Activated T-helper 9 cell treated with anti-CD3 and anti-CD28 coated beads, Interleukin-2, amount 50 U/mL, for 16 hours (primary cell): ENCODE measurements at regions not wholly inside any gene's neighbourhood (a gene's known extent, or its start where the extent isn't known, plus 50 kb on each side); places are given as distances from the start of the nearest gene placed in this dataset.
A peak's percentile ranks its signal among the peaks of the same experiment; 100 is the strongest.
"Not testable (repeated sequence)": the region's sequence is repeated elsewhere in the genome, so short reads cannot be mapped to it uniquely, and the experiment has no call there.

ENCODE experiments used
- DNase-seq: peaks from one replicate; pipeline ENCODE4 v3.0.0-alpha.2; 2020; ENCODE audit warnings: low read depth

DNA sequence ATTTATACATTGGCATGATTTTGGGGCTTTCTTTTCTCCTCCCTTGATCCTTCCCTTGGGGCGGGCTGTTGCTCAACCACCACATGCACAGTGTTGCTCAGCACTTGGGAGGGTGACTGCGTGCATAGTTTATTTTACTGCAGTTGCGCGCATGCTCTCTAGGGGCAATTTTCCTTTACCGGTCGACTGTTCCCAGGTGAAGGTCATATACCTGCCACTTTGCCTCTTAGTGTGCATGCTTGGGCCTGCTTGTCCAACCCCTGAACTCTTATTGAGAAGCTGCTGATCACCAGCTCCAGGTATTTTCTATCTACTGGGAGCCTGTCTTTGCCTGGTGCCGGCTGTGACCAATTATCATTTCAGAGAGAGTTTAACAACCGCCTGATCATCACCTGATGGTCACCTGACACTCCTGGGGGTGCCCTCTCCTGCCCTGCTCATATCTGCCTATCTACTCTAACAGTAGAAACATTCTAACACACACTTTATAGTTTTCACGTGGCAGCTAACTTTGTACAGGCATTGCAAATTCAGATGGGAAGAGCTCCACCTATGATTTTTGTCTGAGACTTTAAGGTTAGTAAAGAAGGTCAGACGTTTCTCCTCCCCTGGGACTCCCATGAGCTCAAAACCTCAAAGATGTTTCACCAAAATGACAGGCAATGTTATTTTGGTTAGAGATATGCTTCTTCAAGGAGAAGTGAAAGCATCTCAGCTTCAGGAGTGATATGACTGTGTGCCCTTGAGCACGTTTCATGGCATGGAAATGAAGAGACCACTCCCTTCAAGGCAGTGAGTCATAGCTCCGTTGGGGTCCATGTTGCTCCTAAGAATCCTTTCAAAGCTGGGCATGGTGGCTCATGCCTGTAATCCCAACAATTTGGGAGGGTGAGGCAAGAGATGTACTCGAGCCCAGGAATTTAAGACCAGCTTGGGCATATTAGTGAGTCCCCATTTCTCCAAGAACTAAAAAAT lies 227.5 kb upstream of the MYLIP start:
- DNase-seq = no peak

DNA sequence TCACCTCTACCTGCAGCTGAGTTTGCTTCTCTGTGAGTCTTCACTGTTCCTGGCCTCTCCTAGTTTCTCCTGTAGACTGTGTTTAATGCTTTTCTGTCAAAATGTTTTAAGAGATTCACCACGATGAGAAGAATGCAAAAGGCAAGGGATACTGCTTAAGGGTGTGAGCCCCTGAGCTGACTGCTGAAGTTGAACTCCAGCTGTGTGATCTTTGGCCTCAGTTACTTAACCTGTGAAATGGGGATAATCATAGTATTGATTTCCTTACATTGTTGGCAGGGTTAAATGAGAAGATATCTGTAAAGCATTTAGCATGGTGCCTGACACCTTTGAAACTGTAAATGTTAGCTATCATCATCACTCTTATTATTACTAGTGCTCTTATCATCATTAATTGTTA lies 230.2 kb upstream of the MYLIP start:
- no peak for DNase-seq

GRCh38 chr6:15897063-15897876 lies 231.6 kb upstream of the MYLIP start:
- DNase-seq = no peak

- no peak for DNase-seq
Observed at GRCh38 chr6:15894973-15895725, 232.3 kb upstream of the DTNBP1 start.

GRCh38 chr6:15893556-15894253 lies 230.9 kb upstream of the DTNBP1 start:
- DNase-seq = no peak

DNA sequence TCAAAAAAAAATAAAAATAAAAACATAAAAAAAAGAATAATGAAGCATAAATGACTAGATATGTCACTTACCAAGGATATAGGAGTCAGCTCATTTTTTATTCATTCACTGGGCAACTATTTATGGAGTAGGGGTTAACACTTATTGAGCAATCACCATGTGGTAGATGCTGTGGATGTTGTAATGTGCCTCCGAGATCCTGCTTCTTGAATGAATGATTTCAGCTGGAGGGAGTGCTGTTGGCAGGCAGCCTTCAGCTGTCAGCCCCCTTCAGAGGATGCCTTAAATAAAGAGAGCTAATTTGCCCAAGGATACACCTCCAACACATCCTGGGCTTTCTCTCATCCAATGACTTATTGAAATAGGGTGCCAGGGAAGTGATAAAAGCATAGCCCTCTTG lies 229.5 kb upstream of the DTNBP1 start:
- DNase-seq = no peak

GRCh38 chr6:15888798-15889772 lies 226.3 kb upstream of the DTNBP1 start:
- DNase-seq = no peak

DNA sequence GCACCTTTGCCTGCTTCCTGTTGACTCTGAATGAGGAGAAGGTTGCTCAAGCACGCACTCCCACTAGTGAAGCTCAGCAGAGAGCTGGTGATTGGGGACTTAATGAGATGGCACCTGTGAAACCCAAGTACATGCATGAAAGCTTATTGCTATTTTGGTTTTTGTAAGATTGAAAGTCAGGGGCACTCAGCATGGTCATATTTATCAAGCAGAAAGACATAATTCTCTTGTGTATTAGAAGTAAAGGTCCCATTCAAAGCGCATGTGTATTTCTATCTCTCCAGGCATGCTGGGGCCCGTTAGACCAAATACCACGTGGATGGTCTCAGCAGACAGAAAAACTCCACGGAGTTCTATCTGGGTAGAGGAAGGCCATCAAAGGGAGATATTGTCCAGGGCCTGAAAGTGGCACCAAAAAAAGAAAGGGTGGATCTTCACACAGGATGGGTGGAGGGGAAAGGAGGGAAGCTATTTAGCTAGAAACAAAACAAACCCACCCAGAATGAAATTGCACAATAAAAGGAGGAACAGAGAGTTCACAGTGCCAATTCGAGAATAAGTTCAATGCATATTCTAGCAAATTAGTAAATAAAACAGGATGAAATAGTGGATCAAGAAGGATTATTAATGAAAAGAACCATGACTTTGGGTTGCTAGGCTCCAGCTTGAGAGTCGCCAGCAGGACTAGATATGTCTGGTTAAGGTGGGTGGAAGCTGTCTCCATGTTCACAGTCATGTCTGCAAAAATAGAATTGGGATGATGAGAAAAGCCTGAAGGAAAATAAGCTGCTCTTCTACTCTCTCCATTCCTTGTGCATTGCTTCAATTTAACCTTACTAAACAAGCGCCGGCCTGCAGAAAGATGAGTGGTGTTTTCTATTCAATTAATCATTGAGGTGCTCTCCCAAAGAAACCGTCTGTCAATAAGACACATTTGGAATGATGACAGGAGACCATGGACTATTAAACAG lies 224.9 kb upstream of the DTNBP1 start:
- DNase-seq = no peak

DNA sequence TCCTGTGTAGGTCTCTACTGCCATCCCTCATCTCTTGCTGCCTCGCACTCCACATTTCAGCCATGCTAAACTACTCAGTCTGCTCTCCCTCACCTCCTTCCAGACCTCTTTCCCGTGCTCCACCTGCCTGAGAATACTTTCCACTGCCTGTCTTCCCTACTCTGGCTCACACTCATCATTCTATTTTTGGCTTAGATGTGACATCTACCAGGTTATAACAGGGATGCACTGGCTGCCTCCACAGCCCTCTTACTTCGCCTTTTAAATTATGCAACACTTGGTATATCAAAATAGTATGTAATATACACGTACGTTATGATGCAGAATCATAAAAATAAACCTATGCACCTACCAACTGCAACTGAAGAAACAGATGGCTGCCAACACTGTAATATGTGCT lies 222.8 kb upstream of the DTNBP1 start:
- no peak for DNase-seq

DNA sequence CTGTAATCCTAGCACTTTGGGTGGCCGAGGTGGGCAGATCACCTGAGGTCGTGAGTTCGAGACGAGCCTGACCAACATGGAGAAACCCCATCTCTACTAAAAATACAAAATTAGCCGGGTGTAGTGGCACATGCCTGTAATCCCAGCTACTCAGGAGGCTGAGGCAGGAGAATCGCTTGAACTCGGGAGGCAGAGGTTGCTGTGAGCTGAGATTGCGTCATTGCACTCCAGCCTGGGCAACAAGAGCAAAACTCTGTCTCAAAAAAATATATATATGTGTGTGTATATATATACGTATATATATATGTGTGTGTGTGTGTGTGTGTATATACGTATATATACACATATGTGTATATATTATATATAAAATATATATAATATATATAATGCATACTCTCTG lies 220.8 kb upstream of the DTNBP1 start:
- not testable (repeated sequence) for DNase-seq

DNA sequence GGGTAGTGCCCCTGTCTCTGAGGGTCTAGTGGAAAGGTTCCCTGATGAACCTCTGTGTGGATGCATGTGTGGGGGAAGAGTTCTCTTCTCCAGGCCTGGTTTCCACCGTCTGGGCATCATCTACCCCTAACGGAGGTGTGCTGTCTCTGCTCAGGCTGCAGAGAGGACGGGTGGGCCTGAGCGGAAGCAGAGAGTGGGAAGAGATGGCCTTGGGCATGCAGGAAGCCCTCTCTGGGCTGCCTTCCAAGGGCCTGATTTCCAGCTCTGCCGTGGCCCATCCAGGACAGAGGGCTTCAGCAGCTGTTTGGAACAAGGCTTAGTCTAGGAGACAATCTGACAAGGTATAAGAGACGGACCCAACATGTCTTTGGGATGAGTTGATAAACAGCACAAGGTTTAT lies 220.1 kb upstream of the DTNBP1 start:
- no peak for DNase-seq

DNA sequence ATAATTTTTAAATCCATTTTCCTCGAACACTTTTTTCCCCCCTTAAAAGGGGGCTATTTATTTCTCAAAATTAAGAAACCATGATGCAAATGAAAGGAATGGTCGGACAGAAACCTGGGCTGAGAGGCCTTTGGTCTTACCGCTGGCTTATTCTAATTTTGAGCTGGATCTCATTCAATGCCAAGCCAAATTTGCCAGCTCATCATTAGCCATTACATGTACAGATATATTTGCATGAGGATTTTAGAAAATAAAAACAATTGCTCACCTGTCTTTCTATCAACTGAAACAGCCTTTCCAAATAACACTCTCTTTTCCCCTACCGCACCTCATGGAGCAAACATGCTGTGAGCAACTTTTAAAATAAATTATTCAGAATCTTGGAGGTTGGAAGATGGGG lies 219.5 kb upstream of the DTNBP1 start:
- no peak for DNase-seq

- no peak for DNase-seq
Observed at GRCh38 chr6:15881150-15881549, 218.3 kb upstream of the DTNBP1 start.

- no peak for DNase-seq
Observed at GRCh38 chr6:15880262-15880973, 217.6 kb upstream of the DTNBP1 start.

- peak; percentile 6 for DNase-seq
Observed at GRCh38 chr6:15879371-15880261, 216.8 kb upstream of the DTNBP1 start.

DNA sequence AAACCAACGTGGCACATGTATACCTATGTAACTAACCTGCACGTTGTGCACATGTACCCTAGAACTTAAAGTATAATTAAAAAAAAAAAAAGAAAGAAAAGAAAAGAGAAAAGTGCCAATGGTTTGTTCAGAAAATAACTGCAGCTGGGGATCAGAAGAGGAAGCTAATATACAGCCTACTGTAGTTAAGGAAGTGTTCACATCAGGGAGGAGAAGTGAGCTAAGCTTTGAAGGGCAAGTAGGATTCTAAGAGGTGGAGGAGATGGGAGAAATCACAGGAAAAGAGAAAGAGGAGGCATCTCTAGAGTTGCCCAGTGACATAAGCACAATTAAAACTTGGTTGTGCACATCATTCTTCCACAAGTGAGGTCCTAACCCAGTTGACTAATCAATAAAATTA lies 214.4 kb upstream of the DTNBP1 start:
- no peak for DNase-seq

DNA sequence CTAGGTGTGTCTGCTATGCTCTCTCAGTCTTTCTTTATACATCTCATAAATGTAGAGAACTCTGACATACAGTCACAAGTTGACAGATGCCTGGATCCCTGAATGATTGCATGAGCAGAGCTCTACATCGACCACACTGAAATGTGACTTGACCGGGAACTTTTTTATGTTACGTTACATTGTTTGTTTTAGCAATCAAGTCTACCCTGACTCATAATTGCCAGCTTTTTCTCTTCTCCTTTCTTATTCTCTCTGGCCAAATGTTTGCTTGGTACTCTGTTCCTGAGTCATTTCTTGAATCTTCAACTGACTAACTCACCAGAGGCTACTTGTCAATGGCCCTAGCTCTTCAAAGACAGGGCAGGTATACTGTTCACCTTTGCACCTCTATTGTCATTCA lies 213.6 kb upstream of the DTNBP1 start:
- DNase-seq = no peak

- no peak for DNase-seq
Observed at GRCh38 chr6:15875797-15876196, 213.0 kb upstream of the DTNBP1 start.
